Fibroblast of skin of right biceps (primary cell): ENCODE measurements at regions not wholly inside any gene's neighbourhood (a gene's known extent, or its start where the extent isn't known, plus 50 kb on each side); places are given as distances from the start of the nearest gene placed in this dataset.
A peak's percentile ranks its signal among the peaks of the same experiment; 100 is the strongest.
"Not testable (repeated sequence)": the region's sequence is repeated elsewhere in the genome, so short reads cannot be mapped to it uniquely, and the experiment has no call there.

Experiments used
- DNase-seq: peaks from one replicate; pipeline ENCODE4 v3.0.0-alpha.2; 2013

DNA sequence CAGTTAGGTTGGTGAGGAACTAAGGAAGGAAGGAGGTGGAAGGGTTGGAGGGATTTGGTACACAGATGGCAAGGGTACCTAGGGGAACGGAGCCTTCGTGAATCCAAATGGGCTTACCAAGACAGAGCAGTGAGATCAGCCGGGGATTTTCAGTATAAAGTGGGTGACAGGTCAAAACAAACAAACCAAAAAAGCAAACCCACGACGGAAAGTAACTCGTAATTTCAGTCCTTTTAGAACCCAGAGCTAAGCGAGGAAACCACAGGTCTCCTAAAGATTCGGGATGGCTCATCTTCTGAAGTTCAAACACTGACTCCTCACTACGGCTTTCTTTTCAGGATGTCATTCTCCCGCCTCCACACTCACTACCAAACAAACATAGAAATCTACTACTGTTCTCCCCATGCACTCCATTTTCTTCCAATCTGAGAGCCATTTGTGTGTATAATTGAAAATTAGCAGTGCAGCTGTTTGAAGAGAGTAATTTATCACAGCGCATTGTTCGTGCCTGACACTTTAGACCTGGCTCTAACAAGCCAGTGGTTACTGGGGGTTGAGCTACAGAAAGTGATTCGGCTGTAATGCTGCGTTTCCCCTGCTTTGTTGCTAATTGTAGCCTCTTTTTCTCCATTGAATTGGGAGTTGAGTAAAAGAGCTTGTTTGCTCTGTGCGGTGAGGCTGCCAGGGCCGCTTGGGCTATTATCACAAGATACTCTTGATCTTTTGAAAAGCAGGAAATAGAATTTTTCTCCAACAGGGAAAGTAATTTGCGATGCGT, 64.7 kb upstream of the CCDC39 start:
- no peak for DNase-seq

DNA sequence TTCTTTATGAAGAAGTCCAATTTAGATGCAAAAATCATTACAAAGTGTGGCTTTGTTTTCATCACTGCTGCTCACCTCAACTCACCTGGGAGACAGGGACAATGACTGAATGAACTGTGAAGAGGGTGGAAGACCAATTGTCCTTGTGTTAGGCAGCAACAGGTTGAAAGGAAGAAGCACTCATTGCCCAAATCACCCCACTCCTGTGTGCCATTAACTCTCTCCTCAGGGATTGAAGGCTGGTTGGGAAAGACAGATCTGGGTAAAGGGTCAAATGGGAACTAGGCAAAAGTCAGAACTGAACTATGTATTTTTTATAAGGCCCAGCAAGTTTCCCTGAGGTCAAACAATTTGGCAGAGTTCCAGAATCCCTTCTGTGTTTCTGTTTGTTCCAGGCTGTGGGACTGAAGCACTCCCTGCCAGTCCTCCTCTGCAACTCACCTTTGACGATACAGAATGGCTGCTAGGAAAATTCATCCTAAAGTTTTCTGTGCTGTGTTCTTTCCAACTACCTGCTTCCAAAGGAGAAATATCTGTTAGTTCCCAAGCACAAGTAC, 68.6 kb upstream of the CCDC39 start:
- DNase-seq, result no peak

DNA sequence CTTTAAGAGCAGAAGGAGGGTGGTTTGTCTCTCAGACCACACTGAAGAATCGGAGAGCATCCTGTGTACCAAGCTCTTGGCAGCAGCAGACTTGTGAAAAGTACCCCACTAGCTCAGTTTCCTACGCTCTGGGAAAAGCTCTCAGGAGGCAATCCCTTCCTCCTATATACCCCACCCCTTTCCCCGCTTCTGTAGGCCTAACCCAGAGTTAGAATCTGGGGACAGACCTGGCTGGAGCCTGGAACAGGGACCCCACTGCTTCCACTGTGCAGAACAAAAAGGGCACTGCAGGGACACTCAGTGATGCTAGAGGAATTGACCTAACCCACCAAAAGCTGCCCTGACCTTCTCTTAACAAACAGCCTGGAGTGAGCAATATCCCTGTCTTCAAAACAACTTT, 70.0 kb upstream of the CCDC39 start:
- no peak for DNase-seq

DNA sequence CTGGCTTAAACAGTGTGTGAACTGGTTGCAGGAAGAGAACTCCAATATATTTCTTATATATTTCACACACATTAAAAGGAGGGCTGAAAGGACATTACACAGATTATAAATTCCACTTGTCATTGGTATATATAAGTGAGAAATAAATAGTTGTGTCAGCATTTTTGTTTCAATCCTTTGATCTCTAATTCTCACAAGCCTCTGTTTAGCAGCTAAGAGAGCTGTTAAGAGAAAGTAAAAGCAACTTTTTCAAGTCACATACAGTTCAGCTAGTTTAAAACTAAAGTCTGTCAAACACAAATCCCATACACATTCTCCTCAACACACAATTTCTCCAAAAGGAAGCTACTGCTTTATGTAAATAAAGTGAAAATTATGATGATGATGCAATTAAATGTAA, 70.5 kb upstream of the CCDC39 start:
- no peak for DNase-seq

DNA sequence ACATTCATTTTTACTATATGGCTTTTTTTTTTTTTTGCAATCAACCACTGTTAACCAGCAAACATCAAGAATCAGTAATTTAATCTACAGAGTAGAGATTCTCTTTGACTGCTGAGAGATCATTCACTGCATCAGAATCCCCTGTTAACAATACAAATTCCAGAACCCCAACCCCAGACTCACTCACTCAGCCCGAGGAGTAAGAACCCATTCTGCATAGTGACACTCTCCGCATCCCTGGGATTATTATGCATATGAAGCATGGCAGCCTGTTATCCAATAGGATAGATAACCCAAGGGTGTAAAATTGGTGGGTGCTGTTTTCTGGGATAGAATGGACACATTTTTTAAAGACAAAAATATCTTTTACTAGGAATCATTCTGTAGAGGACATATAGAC, 76.3 kb upstream of the CCDC39 start:
- DNase-seq, result no peak

DNA sequence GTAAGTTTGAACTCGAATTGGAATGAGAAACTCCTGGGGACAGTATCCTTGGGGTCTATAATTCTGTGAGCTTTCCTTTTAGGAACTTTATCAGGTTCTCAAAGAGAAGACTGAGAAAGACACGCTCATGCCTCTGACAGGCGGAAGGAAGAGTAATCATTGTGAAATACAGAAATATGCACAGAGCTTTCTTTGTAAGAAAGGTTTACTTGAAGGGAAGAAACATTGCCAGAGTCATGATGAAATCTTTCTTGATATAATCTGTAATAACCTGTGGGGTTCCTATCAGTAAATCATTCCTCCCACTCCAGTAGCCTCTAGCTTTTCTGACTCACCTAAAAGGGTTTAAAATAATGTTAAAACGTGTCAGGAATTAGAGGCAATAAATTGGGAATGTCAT, 83.6 kb upstream of the CCDC39 start:
- DNase-seq, result no peak

DNA sequence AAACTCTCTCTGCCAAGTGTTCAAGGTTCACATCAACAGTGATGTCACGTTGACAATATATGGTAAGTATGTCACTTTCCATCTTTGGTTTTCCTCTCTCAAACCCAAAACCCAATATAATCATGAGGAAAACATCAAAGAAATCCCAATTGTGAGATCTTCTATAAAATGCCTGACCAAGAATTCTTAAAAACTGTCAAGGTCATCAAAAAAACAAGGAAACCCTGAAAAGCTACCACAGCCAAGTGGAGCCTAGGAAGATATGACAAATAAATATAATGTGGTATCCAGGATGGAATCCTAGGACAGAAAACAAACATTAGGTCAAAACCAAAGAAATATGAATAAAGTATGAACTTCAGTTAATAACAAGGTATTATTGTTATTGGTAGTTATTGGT, 85.2 kb upstream of the CCDC39 start:
- DNase-seq, result no peak

DNA sequence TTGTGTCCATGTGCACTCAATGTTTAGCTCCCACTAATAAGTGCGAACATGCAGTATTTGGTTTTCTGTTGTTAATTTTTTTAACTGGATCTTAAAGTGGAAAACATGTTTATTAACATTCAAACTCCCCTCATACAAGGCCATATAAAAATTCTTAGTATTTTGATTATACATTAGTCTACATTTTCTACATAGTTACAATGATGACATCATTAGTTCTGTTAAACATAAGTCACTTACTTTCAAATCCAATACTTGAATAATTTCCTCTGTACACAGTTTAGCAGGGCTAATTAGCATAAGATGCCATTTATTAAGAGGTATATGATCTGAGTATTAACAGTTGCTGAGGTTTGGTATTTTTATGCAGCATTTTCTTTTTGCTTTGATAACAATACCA, 91.3 kb upstream of the CCDC39 start:
- DNase-seq, result no peak

DNA sequence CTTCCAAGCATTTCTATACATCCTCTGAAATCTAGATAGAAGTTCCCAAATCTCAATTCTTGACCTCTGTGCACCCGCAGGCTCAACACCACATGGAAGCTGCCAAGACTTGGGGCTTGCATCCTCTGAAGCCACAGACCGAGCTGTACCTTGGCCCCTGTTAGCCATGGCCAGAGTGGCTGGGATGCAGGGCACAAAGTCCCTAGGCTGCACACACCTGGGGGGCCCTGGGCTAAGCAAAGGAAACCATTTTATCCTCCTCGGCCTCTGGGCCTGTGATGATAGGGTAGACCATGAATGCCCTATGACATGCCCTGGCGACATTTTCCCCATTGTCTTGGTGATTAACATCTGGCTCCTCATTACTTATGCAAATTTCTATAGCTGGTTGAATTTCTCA, 97.1 kb upstream of the CCDC39 start:
- no peak for DNase-seq

DNA sequence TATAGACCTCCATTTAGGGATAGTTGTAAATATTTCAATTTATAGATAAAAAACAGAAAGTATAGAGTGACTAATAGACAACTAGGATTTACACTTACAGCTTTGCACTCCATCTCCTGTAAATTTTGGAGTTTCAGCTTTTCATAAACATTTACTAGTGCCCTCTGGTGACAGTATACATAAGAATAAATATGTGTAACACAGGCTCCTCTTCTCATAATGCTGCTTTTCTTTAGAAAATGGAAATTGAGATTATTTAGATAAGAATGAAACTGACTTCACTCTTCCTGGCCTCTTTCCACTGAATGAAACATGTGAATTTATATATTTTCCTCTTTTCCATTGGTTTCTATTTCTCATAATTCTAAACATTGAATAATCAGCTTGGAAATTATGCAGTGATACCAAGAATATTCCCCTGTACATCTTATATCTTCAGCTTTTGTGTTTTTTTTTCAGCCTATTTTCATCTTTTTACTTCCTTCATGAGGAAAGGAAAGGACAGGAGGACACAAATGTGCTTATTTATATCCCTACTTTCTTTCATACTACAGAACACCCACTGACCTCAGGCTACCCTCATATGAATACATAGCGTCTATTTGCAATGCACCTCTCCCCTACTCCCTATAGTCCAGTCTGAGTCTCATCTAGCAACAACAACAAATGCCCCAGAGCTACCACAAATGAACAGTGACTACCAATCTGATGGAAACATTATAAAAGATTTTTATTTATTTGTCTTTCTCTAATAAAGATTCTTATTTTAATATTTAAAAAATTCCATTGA, 103.1 kb upstream of the CCDC39 start:
- DNase-seq, result no peak

DNA sequence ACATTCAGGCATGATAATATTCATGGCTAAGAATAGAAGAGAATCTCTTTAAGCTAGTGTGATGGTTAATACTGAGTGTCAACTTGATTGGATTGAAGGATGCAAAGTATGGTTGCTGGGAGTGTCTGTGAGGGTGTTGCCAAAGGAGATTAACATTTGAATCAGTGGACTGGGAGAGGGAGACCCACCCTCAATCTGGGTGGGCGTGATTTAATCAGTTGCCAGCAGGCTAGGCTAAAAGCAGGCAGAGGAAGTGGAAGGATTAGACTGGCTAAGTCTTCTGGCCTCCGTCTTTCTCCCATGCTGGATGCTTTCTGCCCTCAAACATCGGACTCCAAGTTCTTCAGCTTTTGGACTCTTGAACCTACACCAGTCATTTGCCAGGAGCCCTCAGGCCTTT, 106.9 kb upstream of the CCDC39 start:
- not testable (repeated sequence) for DNase-seq

DNA sequence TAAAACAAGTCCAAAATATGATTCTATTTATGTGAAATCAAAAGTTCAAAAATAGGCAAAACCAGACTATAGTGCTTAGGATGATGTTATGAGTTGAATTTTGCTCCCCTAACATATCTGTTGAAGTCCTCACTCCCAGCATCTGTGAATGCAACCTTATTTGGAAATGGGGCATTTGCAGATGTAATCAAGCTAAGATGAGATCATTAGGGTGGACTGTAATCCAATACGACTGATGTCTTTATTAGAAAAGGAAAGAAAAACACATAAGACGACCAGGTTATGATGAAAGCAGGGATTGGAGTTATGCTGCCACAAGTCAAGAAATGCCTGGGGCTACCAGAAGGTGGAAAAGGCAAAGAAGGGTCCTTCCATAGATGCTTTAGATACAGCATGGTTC, 110.5 kb upstream of the CCDC39 start:
- no peak for DNase-seq

DNA sequence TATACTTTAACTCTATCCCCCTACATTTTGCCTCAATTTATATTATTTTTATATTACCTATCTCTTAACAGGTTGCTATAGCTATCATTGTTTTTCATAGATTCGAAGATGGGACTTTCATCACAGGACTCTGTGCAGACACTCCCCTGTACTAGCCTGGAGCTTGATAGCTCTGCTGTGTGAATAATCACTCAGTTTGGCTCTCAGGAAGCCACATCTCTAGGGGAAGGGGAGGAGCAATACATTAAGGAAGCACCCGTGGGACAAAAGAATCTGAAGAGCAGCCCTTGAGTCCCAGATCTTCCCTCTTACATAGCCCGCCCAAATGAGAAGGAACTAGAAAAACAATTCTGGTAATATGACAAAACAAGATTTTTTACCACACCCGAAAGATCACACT, 114.3 kb upstream of the FXR1 start:
- DNase-seq, result no peak

DNA sequence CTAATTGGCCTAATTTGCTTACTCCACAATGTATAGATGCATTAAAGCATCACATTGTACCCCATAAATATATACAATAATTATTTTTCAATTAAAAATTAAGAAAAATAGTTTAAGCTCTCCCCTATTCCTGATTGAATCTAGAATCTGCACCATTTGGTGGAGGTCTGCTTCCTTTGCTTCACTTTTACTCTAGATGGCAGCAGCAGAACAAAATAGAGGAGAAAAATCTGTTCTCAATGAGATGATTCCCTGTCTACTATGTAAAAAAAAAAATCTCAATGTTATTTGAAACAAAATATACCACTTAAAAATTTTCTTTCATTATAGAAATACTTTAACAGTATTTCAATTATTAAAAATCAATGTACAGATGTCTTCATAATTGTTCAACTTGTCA, 109.6 kb upstream of the FXR1 start:
- peak; percentile 8 for DNase-seq

DNA sequence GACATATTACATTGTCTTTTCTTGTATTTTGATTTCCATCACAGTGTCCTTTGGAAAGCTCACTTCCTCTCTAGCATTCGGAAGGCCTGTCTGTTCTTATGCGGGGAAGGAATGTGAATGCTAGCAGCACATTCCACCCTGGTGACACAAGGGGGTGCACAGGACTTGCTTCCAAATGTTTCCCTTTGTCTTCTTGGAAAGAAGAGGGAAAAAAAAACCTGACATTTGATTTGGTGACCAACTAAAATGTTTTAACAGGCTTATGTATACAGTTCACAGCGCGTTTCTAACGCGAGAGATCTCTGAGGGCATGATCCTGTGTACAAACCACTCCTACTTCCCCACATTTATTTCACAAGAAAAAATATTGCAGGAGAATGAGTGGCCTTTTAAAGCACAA, 107.6 kb upstream of the FXR1 start:
- peak; percentile 45 for DNase-seq

DNA sequence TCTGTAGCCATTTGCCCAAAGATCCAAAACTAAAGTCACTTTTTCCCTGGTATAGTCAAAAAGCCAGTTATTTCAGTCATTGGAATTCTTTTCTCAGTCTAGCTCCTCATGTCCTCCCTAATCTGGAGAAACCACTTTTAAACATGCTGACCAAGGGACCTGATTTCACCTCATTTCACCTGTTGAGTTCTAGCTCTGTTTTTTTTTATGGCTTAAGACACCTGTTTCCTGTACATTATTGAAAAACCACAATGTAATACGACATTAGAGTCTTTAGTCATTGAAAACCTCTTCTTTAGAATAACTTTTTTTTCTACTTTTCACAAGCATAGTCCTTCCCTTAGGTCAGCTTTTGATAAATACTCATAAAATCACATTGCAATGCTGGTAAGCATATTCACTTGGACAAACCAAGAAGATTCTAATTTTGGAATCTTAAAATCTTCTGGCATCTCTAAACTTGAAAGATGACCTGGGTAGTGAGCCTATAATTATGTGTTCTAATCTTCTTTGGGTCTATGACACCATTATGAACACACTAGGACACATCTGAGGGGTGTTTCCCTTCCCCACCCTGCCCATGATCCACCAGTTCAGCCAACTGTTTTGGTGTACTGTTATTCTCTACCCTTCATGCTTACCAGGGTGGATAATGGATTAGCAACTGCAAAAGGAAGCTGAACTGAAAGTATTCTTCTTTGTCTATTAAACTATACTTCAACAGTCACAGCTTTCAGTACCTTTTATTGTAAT, 103.5 kb upstream of the FXR1 start:
- DNase-seq, result no peak

DNA sequence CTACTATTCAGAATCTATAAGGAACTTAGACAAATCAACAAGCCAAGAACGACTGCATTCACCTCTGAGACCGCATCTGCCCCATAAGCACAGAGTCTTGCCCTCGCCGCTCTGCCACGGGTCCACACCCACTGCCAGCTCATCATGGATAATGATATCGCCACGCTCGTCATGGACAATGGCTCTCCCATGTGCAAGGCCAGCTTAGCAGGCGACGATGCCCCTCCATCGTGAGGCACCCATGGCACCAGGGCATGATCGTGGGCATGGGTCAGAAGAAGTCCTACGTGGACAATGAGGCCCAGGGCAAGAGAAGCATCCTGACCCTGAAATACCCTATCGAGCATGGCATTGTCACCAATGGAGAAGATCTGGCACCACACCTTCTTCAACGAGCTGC, 92.1 kb upstream of the FXR1 start:
- DNase-seq, result no peak

DNA sequence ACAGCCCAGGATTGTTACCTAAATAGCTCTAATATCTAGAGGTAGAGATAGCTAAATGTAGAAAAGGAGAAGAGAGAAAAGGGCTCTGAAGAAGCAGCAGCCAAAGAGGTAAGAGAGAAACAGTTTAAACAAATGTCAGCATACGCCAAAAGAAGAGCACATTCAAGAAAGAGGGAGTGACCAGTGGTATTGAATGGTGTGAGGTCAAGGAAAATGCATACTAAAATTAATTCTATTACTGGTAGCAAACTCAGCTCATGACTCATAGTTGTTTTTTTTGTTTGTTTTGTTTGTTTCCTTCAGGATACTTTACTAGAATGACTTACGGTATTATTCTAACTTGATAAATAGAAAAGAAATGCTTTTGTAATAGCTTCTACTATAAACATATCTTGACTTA, 86.5 kb upstream of the FXR1 start:
- DNase-seq, result no peak

DNA sequence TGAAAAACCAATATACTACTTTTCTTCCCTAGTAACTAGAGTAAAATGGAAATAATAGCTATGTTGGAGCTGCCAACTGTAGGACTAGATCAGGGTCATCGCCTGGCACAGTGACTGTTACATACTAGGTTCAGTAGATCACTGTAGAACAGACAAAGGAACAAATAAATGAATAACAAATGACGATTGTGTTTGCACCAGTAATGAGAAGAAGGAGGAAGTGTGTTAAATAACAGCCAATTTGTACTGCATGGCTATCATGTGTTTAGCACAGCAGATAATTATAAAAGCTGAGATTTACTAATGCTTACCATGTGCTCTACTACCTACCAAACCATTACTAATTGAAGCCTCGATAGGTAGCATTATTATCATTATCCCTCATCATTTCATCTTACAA, 85.3 kb upstream of the FXR1 start:
- no peak for DNase-seq

DNA sequence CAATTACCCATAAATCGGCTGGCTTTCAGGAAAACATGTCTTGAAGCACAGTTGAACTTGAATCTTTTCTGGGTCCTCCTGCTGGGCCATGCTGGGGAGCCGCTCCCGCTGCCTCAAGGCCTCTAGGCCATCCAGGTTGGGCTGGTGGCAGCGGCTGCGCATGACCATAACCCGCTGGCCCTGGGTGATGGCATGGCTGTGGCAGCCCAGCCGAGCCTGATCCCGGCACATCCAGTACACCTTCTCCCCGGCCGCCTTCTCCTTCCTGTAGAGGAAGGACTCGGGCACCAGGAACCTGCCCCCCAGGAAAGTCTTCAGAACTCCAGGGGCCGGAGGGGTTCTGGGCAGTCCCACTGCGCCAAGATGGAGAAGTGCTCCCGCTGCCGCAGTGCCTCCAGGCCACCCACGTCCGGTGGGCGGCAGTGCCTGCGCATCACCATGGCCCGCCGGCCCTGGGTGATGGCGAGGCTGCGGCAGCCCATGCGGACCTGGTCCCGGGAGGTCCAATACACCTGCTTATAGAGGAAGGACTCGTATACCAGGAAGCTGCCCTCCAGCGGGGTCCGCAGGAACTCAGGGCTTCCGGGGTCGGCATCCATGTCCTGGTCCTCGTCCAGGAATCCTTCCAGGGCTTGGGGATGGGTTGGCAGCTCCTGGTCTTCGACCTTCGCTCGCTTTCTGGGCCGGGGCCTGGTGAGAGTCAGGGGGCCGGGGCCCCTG, 84.3 kb upstream of the FXR1 start:
- no peak for DNase-seq

DNA sequence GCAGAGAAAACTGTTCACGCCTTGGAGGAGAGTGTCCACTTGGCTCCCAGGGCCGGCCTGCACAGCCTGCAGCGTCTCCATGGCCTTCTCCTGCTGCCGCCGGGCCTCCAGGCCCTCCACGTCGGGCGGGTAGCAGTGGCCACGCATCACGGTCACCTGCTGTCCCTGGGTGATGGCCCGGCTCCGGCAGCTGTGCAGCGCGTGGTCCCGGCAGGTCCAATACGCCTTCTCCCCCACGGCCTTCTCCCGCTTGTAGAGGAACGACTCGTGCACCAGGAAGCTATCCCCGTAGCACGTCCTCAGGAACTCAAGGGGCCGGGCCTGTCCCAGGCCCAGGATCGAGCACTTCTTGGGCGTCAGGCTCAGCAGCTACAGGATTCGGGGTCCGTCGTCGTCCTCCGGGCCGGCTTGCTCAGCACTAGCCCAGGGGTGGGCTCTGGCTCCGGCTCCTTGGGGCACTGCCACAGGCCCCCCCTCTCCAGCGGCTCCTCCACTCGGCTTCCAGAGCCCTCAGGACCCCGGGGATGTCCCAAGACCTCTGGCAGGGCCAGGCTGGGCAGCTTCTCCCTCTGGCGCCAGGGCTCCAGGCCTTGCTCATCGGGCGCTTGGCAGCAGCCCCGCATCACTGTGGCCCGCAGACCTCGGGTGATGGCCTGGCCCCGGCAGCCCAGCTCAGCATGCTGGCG, 83.6 kb upstream of the FXR1 start:
- no peak for DNase-seq
